ENCODE measurements at regions not wholly inside any gene's neighbourhood (a gene's known extent, or its start where the extent isn't known, plus 50 kb on each side); places are given as distances from the start of the nearest gene placed in this dataset.

DNA sequence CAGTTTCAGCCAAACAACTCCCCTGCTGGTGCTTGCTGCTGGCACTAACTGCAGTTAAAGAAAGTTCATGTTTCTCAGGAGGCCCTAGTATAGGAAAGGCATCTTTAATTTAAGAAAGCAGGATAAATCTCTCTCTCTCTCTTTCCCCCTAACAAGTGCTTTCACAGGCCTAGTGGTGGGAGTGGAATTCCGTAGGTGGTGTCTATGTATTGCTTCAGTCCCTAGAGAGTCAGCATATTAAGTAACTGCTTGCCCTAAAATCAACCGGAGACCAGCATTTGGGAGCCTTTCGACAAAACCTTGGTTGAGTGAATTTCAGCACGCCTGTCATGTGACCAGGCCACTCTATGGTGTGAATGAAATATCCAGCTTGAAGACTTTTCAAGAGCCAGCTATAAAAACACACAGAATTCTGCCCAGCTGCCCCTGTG, 169.2 kb upstream of the TGFBR2 start:
- TF ChIP-seq, protein P1, sequence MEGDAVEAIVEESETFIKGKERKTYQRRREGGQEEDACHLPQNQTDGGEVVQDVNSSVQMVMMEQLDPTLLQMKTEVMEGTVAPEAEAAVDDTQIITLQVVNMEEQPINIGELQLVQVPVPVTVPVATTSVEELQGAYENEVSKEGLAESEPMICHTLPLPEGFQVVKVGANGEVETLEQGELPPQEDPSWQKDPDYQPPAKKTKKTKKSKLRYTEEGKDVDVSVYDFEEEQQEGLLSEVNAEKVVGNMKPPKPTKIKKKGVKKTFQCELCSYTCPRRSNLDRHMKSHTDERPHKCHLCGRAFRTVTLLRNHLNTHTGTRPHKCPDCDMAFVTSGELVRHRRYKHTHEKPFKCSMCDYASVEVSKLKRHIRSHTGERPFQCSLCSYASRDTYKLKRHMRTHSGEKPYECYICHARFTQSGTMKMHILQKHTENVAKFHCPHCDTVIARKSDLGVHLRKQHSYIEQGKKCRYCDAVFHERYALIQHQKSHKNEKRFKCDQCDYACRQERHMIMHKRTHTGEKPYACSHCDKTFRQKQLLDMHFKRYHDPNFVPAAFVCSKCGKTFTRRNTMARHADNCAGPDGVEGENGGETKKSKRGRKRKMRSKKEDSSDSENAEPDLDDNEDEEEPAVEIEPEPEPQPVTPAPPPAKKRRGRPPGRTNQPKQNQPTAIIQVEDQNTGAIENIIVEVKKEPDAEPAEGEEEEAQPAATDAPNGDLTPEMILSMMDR (conservative IDR thresholded peaks at IDR 0.05; ENCODE audit: low read length): no peak
- TF ChIP-seq EZH2phosphoT487 (IDR thresholded peaks at IDR 0.05; ENCODE audit: borderline replicate concordance): no peak
